MCF 10A (cell line): ENCODE measurements at regions not wholly inside any gene's neighbourhood (a gene's known extent, or its start where the extent isn't known, plus 50 kb on each side); places are given as distances from the start of the nearest gene placed in this dataset.

Experiments used
- BruUV-seq: library from RNA; stranded (reverse); fragments of 400-500 nt; replicated peaks from 2 replicates; lab custom pipeline; 2021; lab: Mats Ljungman, UMichigan
- CTCF ChIA-PET: fragments of 300-600 bp; sonication (Branson Sonifier 250); formaldehyde crosslinking; extraction: SDS; loops from one replicate; lab custom pipeline; 2021; ENCODE audit warnings: antibody characterized with exemption, inconsistent platforms; lab: Yijun Ruan, JAX
- POLR2A ChIA-PET: fragments of 300-600, 350-650 bp; sonication (Branson Sonifier 250); formaldehyde crosslinking; extraction: SDS; loops from one replicate; lab custom pipeline; 2020; ENCODE audit warnings: antibody characterized with exemption, inconsistent platforms; lab: Yijun Ruan, JAX
- DNase-seq: peaks from one replicate; pipeline ENCODE4 v3.0.0-alpha.2; 2018; ENCODE audit not compliant: unreplicated experiment
- H3K27ac Mint-ChIP-seq: one replicate; pipeline ENCODE4 v1.8.0; 2022; ENCODE audit warnings: mild to moderate bottlenecking, low read depth, mixed read lengths; ENCODE audit not compliant: unreplicated experiment
- H3K27me3 Mint-ChIP-seq: one replicate; pipeline ENCODE4 v1.8.0; 2022; ENCODE audit warnings: mixed read lengths; ENCODE audit not compliant: insufficient read depth, unreplicated experiment
- H3K36me3 Mint-ChIP-seq: one replicate; pipeline ENCODE4 v1.8.0; 2022; ENCODE audit warnings: mild to moderate bottlenecking, moderate library complexity, mixed read lengths; ENCODE audit not compliant: insufficient read depth, unreplicated experiment
- H3K4me1 Mint-ChIP-seq: one replicate; pipeline ENCODE4 v1.8.0; 2022; ENCODE audit warnings: mixed read lengths; ENCODE audit not compliant: insufficient read depth, unreplicated experiment
- H3K4me3 Mint-ChIP-seq: one replicate; pipeline ENCODE4 v1.8.0; 2022; ENCODE audit warnings: mild to moderate bottlenecking, moderate library complexity, mixed read lengths; ENCODE audit not compliant: unreplicated experiment
- H3K9me3 Mint-ChIP-seq: one replicate; pipeline ENCODE4 v1.8.0; 2022; ENCODE audit warnings: mixed read lengths; ENCODE audit not compliant: unreplicated experiment
- intact Hi-C: fragments of 100-400 bp; cut with micrococcal nuclease; formaldehyde crosslinking; loops from 2 replicates; pipeline ENCODE4 v1.14.1; 2022
- TF ChIP-seq, protein P1 (sequence below): fragments of 200-600 bp; IDR thresholded peaks from one replicate; pipeline ENCODE4 v1.8.0; 2022; ENCODE audit warnings: antibody characterized with exemption, mild to moderate bottlenecking; ENCODE audit not compliant: unreplicated experiment

DNA sequence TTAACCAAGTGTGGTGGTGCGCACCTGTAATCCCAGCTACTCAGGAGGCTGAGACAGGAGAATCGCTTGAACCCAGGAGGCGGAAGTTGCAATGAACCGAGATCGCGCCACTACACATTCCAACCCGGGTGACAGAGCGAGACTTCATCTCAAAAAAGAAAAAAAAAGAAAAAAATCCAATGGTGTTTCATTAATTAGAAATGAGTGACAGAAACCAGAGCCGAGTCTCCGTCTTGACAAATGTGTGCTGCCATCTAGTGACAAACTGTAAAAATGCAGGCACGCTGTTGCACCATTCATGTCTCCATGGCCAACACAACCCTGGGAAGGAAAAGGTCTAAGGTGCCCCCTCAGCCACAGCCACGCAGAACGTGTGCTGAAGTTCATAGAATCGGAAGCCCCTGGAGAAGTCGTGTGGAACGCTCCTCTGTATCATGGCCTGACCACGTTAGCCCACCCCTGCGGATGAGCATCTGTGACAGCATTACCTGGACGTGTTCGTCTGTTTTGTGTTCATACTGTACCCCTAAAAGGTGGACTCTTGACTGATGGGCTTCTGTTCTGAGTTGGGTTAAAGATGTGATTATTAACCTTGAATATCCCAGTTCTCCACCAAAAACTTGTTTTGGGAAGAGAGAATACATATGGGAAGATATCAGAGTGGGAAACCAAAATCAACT is 94.9 kb downstream of the LYZL2 start:
- ChIA-PET POLR2A (no interaction called here), CTCF (interaction anchor here (0.6 to 2.2 kb wide), 11 partner anchors 10 to 1281 kb away, joined by 3 to 9 read pairs (median 3); no protein-coding TSS in a partner anchor)
- peak; percentile 77 for DNase-seq
- TF ChIP-seq, protein P1, sequence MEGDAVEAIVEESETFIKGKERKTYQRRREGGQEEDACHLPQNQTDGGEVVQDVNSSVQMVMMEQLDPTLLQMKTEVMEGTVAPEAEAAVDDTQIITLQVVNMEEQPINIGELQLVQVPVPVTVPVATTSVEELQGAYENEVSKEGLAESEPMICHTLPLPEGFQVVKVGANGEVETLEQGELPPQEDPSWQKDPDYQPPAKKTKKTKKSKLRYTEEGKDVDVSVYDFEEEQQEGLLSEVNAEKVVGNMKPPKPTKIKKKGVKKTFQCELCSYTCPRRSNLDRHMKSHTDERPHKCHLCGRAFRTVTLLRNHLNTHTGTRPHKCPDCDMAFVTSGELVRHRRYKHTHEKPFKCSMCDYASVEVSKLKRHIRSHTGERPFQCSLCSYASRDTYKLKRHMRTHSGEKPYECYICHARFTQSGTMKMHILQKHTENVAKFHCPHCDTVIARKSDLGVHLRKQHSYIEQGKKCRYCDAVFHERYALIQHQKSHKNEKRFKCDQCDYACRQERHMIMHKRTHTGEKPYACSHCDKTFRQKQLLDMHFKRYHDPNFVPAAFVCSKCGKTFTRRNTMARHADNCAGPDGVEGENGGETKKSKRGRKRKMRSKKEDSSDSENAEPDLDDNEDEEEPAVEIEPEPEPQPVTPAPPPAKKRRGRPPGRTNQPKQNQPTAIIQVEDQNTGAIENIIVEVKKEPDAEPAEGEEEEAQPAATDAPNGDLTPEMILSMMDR: peak; percentile 79
- H3K36me3 Mint-ChIP-seq: no peaks in the 10 kb centered on the region
- H3K27me3 Mint-ChIP-seq: no peaks in the 10 kb centered on the region
- no TSS peak for BruUV-seq
- intact Hi-C loops: loop anchor here (1.0 to 5.0 kb wide), 5 partner anchors 42 to 142 kb away; partner anchors contain the start of gene MAP3K8
- H3K4me3 Mint-ChIP-seq: no peak overlapping the region
- H3K9me3 Mint-ChIP-seq: no peaks in the 10 kb centered on the region
- peaks cover 6% of the 10 kb centered on the region for H3K4me1 Mint-ChIP-seq
- no peak overlapping the region for H3K27ac Mint-ChIP-seq

GRCh38 chr10:30531751-30532530 is 97.6 kb downstream of the LYZL2 start:
- DNase-seq: no peak
- Mint-ChIP-seq H3K4me3 (no peak overlapping the region), H3K36me3 (no peaks in the 10 kb centered on the region), H3K4me1 (peaks cover 6% of the 10 kb centered on the region), H3K27me3 (no peaks in the 10 kb centered on the region), H3K27ac (no peak overlapping the region), H3K9me3 (no peaks in the 10 kb centered on the region)
- ChIA-PET POLR2A (interaction anchor here (1.0 kb wide), 1 partner anchor 59 kb away, joined by 4 read pairs; no protein-coding TSS in a partner anchor), CTCF (interaction anchor here (0.6 to 2.2 kb wide), 8 partner anchors 101 to 544 kb away, joined by 3 to 9 read pairs (median 4); no protein-coding TSS in a partner anchor)
- TF ChIP-seq, protein P1: no peak
- no TSS peak for BruUV-seq
- intact Hi-C loops: loop anchor here (5.0 kb wide), 2 partner anchors 40 to 100 kb away; partner anchors contain the start of gene MAP3K8

DNA sequence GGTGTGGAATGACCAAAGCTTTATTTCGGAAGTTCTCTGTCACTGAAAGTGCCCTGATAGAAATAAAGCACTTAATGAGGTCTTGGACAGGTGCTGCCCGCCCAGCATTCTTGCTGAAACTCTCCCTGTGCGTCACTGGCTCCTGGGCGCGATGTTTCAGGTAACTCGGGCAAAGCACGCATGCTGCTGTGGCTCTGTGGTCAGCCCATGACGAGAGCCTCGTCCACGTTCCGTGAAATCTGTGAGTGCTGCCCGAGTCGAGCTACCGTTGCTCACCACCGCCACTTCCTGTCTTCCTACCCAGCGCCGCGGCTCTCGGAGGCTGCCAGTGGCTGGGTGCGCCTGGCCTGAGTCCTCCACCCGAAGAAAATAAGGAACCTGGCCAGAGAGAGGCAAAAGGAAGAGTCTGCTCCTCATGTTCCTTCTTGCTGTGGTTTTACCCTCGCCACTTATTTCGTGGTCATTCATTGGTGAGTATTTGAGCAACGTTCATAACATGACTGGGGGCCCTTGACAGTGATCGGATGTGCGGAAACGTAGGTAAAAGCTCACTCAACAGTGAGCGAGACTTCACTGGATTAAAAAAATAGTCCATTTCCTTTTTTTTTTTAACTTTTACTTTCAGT is 95.5 kb downstream of the MAP3K8 start:
- TF ChIP-seq, protein P1: no peak
- Mint-ChIP-seq H3K4me1 (peaks cover 2% of the 10 kb centered on the region), H3K9me3 (no peaks in the 10 kb centered on the region), H3K36me3 (no peaks in the 10 kb centered on the region), H3K4me3 (no peak overlapping the region), H3K27ac (no peak overlapping the region), H3K27me3 (no peaks in the 10 kb centered on the region)
- intact Hi-C loops: no loop called here
- DNase-seq: no peak
- ChIA-PET CTCF (interaction anchor here (0.7 to 1.2 kb wide), 2 partner anchors 19 to 27 kb away, joined by 3 read pairs; no protein-coding TSS in a partner anchor), POLR2A (interaction anchor here (0.6 kb wide), 1 partner anchor 94 kb away, joined by 4 read pairs; no protein-coding TSS in a partner anchor)
- BruUV-seq: no TSS peak

GRCh38 chr10:30528429-30528786 is 94.4 kb downstream of the MAP3K8 start:
- intact Hi-C loops: no loop called here
- no TSS peak for BruUV-seq
- POLR2A ChIA-PET: no interaction called here
- Mint-ChIP-seq H3K9me3 (no peaks in the 10 kb centered on the region), H3K36me3 (no peaks in the 10 kb centered on the region), H3K27me3 (no peaks in the 10 kb centered on the region), H3K4me1 (no peaks in the 10 kb centered on the region), H3K27ac (no peak overlapping the region), H3K4me3 (no peak overlapping the region)
- no peak for DNase-seq
- TF ChIP-seq, protein P1: no peak
- CTCF ChIA-PET: interaction anchor here (1.2 kb wide), 1 partner anchor 18 kb away, joined by 3 read pairs; no protein-coding TSS in a partner anchor
